Endothelial cell of umbilical vein (primary cell): ENCODE measurements at regions not wholly inside any gene's neighbourhood (a gene's known extent, or its start where the extent isn't known, plus 50 kb on each side); places are given as distances from the start of the nearest gene placed in this dataset.

ENCODE experiments used
- BruUV-seq: library from RNA; stranded (reverse); fragments of 400-500 nt; replicated peaks from 2 replicates; lab custom pipeline; 2021; lab: Mats Ljungman, UMichigan
- CTCF ChIA-PET: fragments of 300-600, 350-600 bp; sonication (Branson Sonifier 250); formaldehyde crosslinking; loops from one replicate; lab custom pipeline; 2021; ENCODE audit warnings: antibody characterized with exemption, inconsistent platforms; lab: Charles Lee
- POLR2A ChIA-PET: fragments of 300-600, 350-600 bp; sonication (Branson Sonifier 250); formaldehyde crosslinking; loops from one replicate; lab custom pipeline; 2021; ENCODE audit warnings: antibody characterized with exemption, inconsistent platforms; lab: Charles Lee
- DNase-seq: peaks from one replicate; pipeline ENCODE4 v3.0.0-alpha.2; 2011; ENCODE audit warnings: low read depth, low spot score
- FAIRE-seq: peaks from 2 replicates; lab custom pipeline; 2011; peaks lifted over from hg19 to GRCh38; lab: Jason Lieb, UNC
- H2AFZ ChIP-seq: 2 replicates; pipeline ENCODE4 v1.6.0; 2012; ENCODE audit warnings: low read depth, low read length, control low read depth, inconsistent platforms
- H3K27ac ChIP-seq: 2 replicates; pipeline ENCODE4 v1.5.1; 2011; ENCODE audit warnings: low read depth, mild to moderate bottlenecking, control low read depth, low read length, moderate library complexity; ENCODE audit not compliant: insufficient read depth
- H3K27me3 ChIP-seq, 2 experiments: 2 replicates each; pipeline versions ENCODE4 v1.6.0 to v1.6.1; 2011; ENCODE audit warnings: low read length in 2 of 2, mixed read lengths in 1 of 2; ENCODE audit not compliant: control insufficient read depth in 2 of 2, insufficient read depth in 2 of 2
- H3K36me3 ChIP-seq, 2 experiments: 2 replicates in 1 of 2; 3 replicates in 1 of 2; pipeline ENCODE4 v1.5.1; 2011; ENCODE audit warnings: low read length in 2 of 2, mild to moderate bottlenecking in 1 of 2, moderate library complexity in 1 of 2; ENCODE audit not compliant: control insufficient read depth in 2 of 2, insufficient read depth in 2 of 2; ENCODE audit errors: extremely low read depth in 1 of 2
- H3K4me1 ChIP-seq: 3 replicates; pipeline ENCODE4 v1.5.1; 2011; ENCODE audit warnings: mild to moderate bottlenecking, low read length; ENCODE audit not compliant: control insufficient read depth, insufficient read depth; ENCODE audit errors: extremely low read depth
- H3K4me2 ChIP-seq: 2 replicates; pipeline ENCODE4 v1.6.1; 2011; ENCODE audit warnings: low read length, control low read depth, mixed read lengths; ENCODE audit not compliant: insufficient read depth
- H3K4me3 ChIP-seq, 3 experiments: fragments of 200-600 bp in 1 of 3; sonication (generic), shearing (Covaris generic) in 1 of 3; replicated peaks in 1 of 3; 2 replicates each; pipeline ENCODE4 v1.5.1; 2011 to 2016; ENCODE audit warnings: control low read depth in 3 of 3, low read length in 3 of 3, mild to moderate bottlenecking in 2 of 3, inconsistent platforms in 1 of 3, low read depth in 1 of 3, moderate library complexity in 1 of 3; ENCODE audit not compliant: insufficient read depth in 1 of 3
- H3K79me2 ChIP-seq: 2 replicates; pipeline ENCODE4 v1.6.0; 2012; ENCODE audit warnings: low read length, inconsistent platforms; ENCODE audit not compliant: control insufficient read depth, insufficient read depth
- H3K9ac ChIP-seq: replicated peaks from 2 replicates; pipeline ENCODE3; 2011; ENCODE audit warnings: low read length, control low read depth; ENCODE audit not compliant: insufficient read depth; ENCODE audit errors: extremely low read depth
- H3K9me1 ChIP-seq: replicated peaks from 3 replicates; pipeline ENCODE4 v1.6.0; 2011; ENCODE audit warnings: mild to moderate bottlenecking, low read length; ENCODE audit not compliant: control insufficient read depth, insufficient read depth; ENCODE audit errors: extremely low read depth
- H3K9me3 ChIP-seq: replicated peaks from 2 replicates; pipeline ENCODE4 v1.5.1; 2012; ENCODE audit warnings: low read length, inconsistent platforms; ENCODE audit not compliant: control insufficient read depth, insufficient read depth
- H4K20me1 ChIP-seq: replicated peaks from 2 replicates; pipeline ENCODE3; 2011; ENCODE audit warnings: mild to moderate bottlenecking, low read length; ENCODE audit not compliant: control insufficient read depth, insufficient read depth; ENCODE audit errors: extremely low read depth
- CTCF ChIP-seq, 2 donors: IDR thresholded peaks; 1 replicate in 1 of 2; 2 replicates in 1 of 2; pipeline ENCODE4 v1.5.1; 2011; ENCODE audit warnings: low read length in 2 of 2, mild to moderate bottlenecking in 2 of 2, moderate library complexity in 2 of 2, control low read depth in 1 of 2, inconsistent platforms in 1 of 2, low read depth in 1 of 2; ENCODE audit not compliant: insufficient read depth in 1 of 2; ENCODE audit errors: extremely low read depth in 1 of 2
- EZH2 ChIP-seq: IDR thresholded peaks from 2 replicates; pipeline ENCODE4 v1.6.1; 2012; ENCODE audit warnings: borderline replicate concordance, low read depth, mild to moderate bottlenecking, moderate library complexity, low read length, inconsistent platforms; ENCODE audit not compliant: severe bottlenecking
- FOS ChIP-seq: IDR thresholded peaks from 2 replicates; pipeline ENCODE4 v1.6.1; 2011; ENCODE audit warnings: mild to moderate bottlenecking, low read length, moderate library complexity, borderline replicate concordance; ENCODE audit not compliant: insufficient read depth
- GATA2 ChIP-seq: IDR thresholded peaks from 2 replicates; pipeline ENCODE4 v1.7.0; 2011; ENCODE audit warnings: low read depth, mild to moderate bottlenecking, moderate library complexity, mixed read lengths, low read length; ENCODE audit not compliant: insufficient read length, insufficient read depth
- JUN ChIP-seq: IDR thresholded peaks from 2 replicates; pipeline ENCODE4 v1.6.1; 2011; ENCODE audit warnings: borderline replicate concordance, low read depth; ENCODE audit not compliant: insufficient read length, insufficient read depth
- MAX ChIP-seq: IDR thresholded peaks from 2 replicates; pipeline ENCODE4 v1.6.1; 2011; ENCODE audit not compliant: insufficient read depth, insufficient read length
- MYC ChIP-seq: IDR thresholded peaks from one replicate; pipeline ENCODE4 v1.6.1; 2011; ENCODE audit warnings: mild to moderate bottlenecking, low read depth, low read length
- POLR2A ChIP-seq: IDR thresholded peaks from 2 replicates; pipeline ENCODE4 v1.6.1; 2012; ENCODE audit warnings: low read depth, mild to moderate bottlenecking, control low read depth, low read length
- POLR2AphosphoS5 ChIP-seq: IDR thresholded peaks from 2 replicates; pipeline ENCODE4 v1.6.1; 2012; ENCODE audit warnings: low read depth, mild to moderate bottlenecking, control low read depth, low read length, moderate library complexity; ENCODE audit not compliant: insufficient read depth
- dilution Hi-C: fragments of 300-500 bp; cut with MboI; formaldehyde crosslinking; loops from one replicate; pipeline ENCODE4 v1.15.0; 2019; ENCODE audit warnings: low sequenced_read_pairs; ENCODE audit not compliant: extremely low pct_ligation_motif_present
- intact Hi-C: fragments of 100-400 bp; cut with micrococcal nuclease; formaldehyde crosslinking; loops from one replicate; pipeline ENCODE4 v1.10.0; 2022

- Histone ChIP-seq H3K27ac (no peak overlapping the region), H3K9me1 (no peaks in the 10 kb centered on the region), H3K36me3 (no peaks in the 10 kb centered on the region), H4K20me1 (no peaks in the 10 kb centered on the region), H3K4me1 (no peaks in the 10 kb centered on the region), H2AFZ (no peak overlapping the region), H3K4me2 (no peak overlapping the region), H3K4me3 (no peak overlapping the region), H3K9me3 (peaks cover 4% of the 10 kb centered on the region), H3K79me2 (no peaks in the 10 kb centered on the region), H3K27me3 (no peaks in the 10 kb centered on the region), H3K9ac (no peak overlapping the region)
- no peak for DNase-seq
- TF ChIP-seq CTCF (IDR thresholded peaks at IDR 0.05; ENCODE audit: extremely low read depth in 1 of 2, insufficient read depth in 1 of 2, low read depth in 1 of 2, low read length in 2 of 2) (no peak), EZH2 (no peak), MYC (no peak), GATA2 (no peak), JUN (no peak), FOS (no peak), POLR2AphosphoS5 (no peak), MAX (no peak), POLR2A (no peak)
- no TSS peak for BruUV-seq
- dilution Hi-C loops (no loop called here), intact Hi-C loops (no loop called here)
- ChIA-PET POLR2A (no interaction called here), CTCF (no interaction called here)
- FAIRE-seq, result no peak
Observed at GRCh38 chr22:48382197-48382596, 1445.5 kb downstream of the BRD1 start.
